GM23338 (cell line): ENCODE measurements at regions not wholly inside any gene's neighbourhood (a gene's known extent, or its start where the extent isn't known, plus 50 kb on each side); places are given as distances from the start of the nearest gene placed in this dataset.

Experiments
- ATAC-seq: fragments of 200-7000 bp; cut with Tn5 transposase; 3 replicates; pipeline ENCODE4 v1.9.1; 2020
- DNase-seq: peaks from one replicate; pipeline ENCODE4 v3.0.0-alpha.2; 2015; ENCODE audit warnings: low spot score
- H2AFZ ChIP-seq: fragments of 200-600 bp; sonication (generic); 2 replicates; pipeline ENCODE4 v1.8.0; 2016; ENCODE audit warnings: antibody characterized with exemption, mild to moderate bottlenecking, moderate library complexity
- H3F3A ChIP-seq: fragments of 200-600 bp; sonication (generic); replicated peaks from 2 replicates; pipeline ENCODE4 v1.8.0; 2017; ENCODE audit warnings: antibody characterized with exemption, mixed run types, low read depth
- H3K27ac ChIP-seq: fragments of 200-600 bp; sonication (generic); 2 replicates; pipeline ENCODE4 v1.6.1; 2016; ENCODE audit warnings: low read depth
- H3K27me3 ChIP-seq: fragments of 200-600 bp; sonication (generic); 2 replicates; pipeline ENCODE4 v1.8.0; 2016; ENCODE audit warnings: mild to moderate bottlenecking, mixed run types, moderate library complexity; ENCODE audit not compliant: insufficient read depth
- H3K36me3 ChIP-seq: fragments of 200-600 bp; sonication (generic); 2 replicates; pipeline ENCODE4 v1.8.0; 2016; ENCODE audit warnings: mild to moderate bottlenecking; ENCODE audit not compliant: insufficient read depth
- H3K4me1 ChIP-seq: fragments of 200-600 bp; sonication (generic); 2 replicates; pipeline ENCODE4 v1.8.0; 2016; ENCODE audit warnings: mild to moderate bottlenecking, moderate library complexity; ENCODE audit not compliant: insufficient read depth
- H3K4me2 ChIP-seq: fragments of 200-600 bp; sonication (generic); 2 replicates; pipeline ENCODE4 v1.7.1; 2017; ENCODE audit warnings: mixed run types
- H3K4me3 ChIP-seq: fragments of 200-600 bp; sonication (generic); 2 replicates; pipeline ENCODE4 v1.6.1; 2016; ENCODE audit warnings: mixed run types
- H3K79me2 ChIP-seq: fragments of 200-600 bp; sonication (generic); replicated peaks from 2 replicates; pipeline ENCODE4 v1.8.0; 2017; ENCODE audit warnings: mild to moderate bottlenecking; ENCODE audit not compliant: insufficient read depth
- H3K9me2 ChIP-seq: fragments of 200-600 bp; sonication (generic); 2 replicates; pipeline ENCODE4 v1.8.0; 2017; ENCODE audit not compliant: insufficient read depth
- H4K20me1 ChIP-seq: fragments of 200-600 bp; sonication (generic); replicated peaks from 2 replicates; pipeline ENCODE4 v1.8.0; 2017; ENCODE audit warnings: mild to moderate bottlenecking; ENCODE audit not compliant: insufficient read depth
- H3K27ac Mint-ChIP-seq: 2 replicates; pipeline ENCODE4 v1.8.0; 2020; ENCODE audit warnings: inconsistent platforms, mild to moderate bottlenecking, moderate library complexity, mixed read lengths
- H3K27me3 Mint-ChIP-seq: 3 replicates; pipeline ENCODE4 v1.8.0; 2022; ENCODE audit warnings: low read depth, mild to moderate bottlenecking, moderate library complexity, mixed read lengths, inconsistent platforms; ENCODE audit not compliant: insufficient read depth, poor library complexity
- H3K36me3 Mint-ChIP-seq: 3 replicates; pipeline ENCODE4 v1.8.0; 2021; ENCODE audit warnings: low read depth, mild to moderate bottlenecking, inconsistent platforms, moderate library complexity, mixed read lengths
- H3K4me1 Mint-ChIP-seq: 3 replicates; pipeline ENCODE4 v1.8.0; 2020; ENCODE audit warnings: mild to moderate bottlenecking, inconsistent platforms, mixed read lengths
- H3K4me3 Mint-ChIP-seq: 3 replicates; pipeline ENCODE4 v1.8.0; 2021; ENCODE audit warnings: moderate library complexity, mild to moderate bottlenecking, inconsistent platforms, mixed read lengths
- H3K9me3 Mint-ChIP-seq: 3 replicates; pipeline ENCODE4 v1.8.0; 2020; ENCODE audit warnings: moderate library complexity, mild to moderate bottlenecking, inconsistent platforms, mixed read lengths
- CREB1 ChIP-seq: fragments of 250-450 bp; sonication (Bioruptor Pico); IDR thresholded peaks from 2 replicates; pipeline ENCODE4 v1.5.0; 2020; ENCODE audit warnings: low read depth, mild to moderate bottlenecking, moderate library complexity
- EZH2 ChIP-seq: fragments of 200-600 bp; sonication (generic); IDR thresholded peaks from one replicate; pipeline ENCODE4 v1.8.0; 2017; ENCODE audit warnings: antibody characterized with exemption, mild to moderate bottlenecking, low read depth; ENCODE audit not compliant: unreplicated experiment
- STAT1 ChIP-seq: IDR thresholded peaks from one replicate; pipeline ENCODE4 v1.6.1; 2016; ENCODE audit warnings: antibody characterized with exemption; ENCODE audit not compliant: unreplicated experiment
- ZNF331 ChIP-seq: fragments of 250-450 bp; sonication (Bioruptor Pico); IDR thresholded peaks from 2 replicates; pipeline ENCODE4 v1.5.0; 2020; ENCODE audit warnings: low read depth, mild to moderate bottlenecking, moderate library complexity
- TF ChIP-seq, protein P1 (sequence below), 2 experiments: fragments of 200-600 bp in 1 of 2; sonication (generic) in 1 of 2; conservative IDR thresholded peaks; 2 replicates each; pipeline versions ENCODE4 v1.5.1 to v1.6.1; 2016 to 2017; ENCODE audit warnings: antibody characterized with exemption in 2 of 2, low read depth in 2 of 2, mild to moderate bottlenecking in 2 of 2, moderate library complexity in 1 of 2
- TF ChIP-seq, protein P2 (sequence below): fragments of 250-450 bp; sonication (Bioruptor Pico); IDR thresholded peaks from 2 replicates; pipeline ENCODE4 v1.5.0; 2020; ENCODE audit warnings: mild to moderate bottlenecking, moderate library complexity
- TF ChIP-seq, protein P3 (sequence below): IDR thresholded peaks from one replicate; pipeline ENCODE4 v1.6.1; 2018; ENCODE audit warnings: antibody characterized with exemption; ENCODE audit not compliant: unreplicated experiment

DNA sequence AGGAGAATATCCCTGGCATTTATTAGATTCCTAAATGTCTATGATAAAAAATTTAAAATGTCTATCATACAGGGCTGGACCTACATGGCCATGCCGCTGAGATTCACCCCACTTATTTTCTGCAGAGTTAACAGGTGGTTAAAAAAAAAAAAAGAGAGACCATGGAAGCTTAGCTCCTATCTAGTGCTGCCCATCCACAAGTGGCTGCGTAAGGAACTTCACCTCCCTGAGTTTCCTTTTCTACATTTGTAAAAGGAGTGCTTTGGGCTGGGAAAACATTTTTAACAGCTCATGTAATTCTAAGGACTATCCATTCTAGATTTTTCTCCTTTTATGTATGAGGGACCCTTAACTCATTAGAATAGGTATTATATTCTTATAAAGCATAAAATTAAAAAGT, 534.1 kb downstream of the MMUT start:
- TF ChIP-seq ZNF331 (no peak), EZH2 (no peak)
- TF ChIP-seq, protein P1, sequence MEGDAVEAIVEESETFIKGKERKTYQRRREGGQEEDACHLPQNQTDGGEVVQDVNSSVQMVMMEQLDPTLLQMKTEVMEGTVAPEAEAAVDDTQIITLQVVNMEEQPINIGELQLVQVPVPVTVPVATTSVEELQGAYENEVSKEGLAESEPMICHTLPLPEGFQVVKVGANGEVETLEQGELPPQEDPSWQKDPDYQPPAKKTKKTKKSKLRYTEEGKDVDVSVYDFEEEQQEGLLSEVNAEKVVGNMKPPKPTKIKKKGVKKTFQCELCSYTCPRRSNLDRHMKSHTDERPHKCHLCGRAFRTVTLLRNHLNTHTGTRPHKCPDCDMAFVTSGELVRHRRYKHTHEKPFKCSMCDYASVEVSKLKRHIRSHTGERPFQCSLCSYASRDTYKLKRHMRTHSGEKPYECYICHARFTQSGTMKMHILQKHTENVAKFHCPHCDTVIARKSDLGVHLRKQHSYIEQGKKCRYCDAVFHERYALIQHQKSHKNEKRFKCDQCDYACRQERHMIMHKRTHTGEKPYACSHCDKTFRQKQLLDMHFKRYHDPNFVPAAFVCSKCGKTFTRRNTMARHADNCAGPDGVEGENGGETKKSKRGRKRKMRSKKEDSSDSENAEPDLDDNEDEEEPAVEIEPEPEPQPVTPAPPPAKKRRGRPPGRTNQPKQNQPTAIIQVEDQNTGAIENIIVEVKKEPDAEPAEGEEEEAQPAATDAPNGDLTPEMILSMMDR (conservative IDR thresholded peaks at IDR 0.05; ENCODE audit: low read depth in 2 of 2): peak; percentile 2 to 44; a peak in 2 of 4 replicates
- ATAC-seq (peak; percentile 88), DNase-seq (peak; percentile 62)
- no peak overlapping the region for H3K27ac ChIP-seq
- H3F3A ChIP-seq: no peaks in the 10 kb centered on the region
- no peaks in the 10 kb centered on the region for H3K9me2 ChIP-seq
- Mint-ChIP-seq H3K27me3 (no peaks in the 10 kb centered on the region), H3K36me3 (no peaks in the 10 kb centered on the region), H3K27ac (no peak overlapping the region), H3K4me3 (no peak overlapping the region), H3K4me1 (no peaks in the 10 kb centered on the region), H3K9me3 (peaks cover 3% of the 10 kb centered on the region; the same call in 2 of the 3 replicates)
- no peaks in the 10 kb centered on the region for H3K27me3 ChIP-seq
- H3K79me2 ChIP-seq: no peaks in the 10 kb centered on the region
- no peak overlapping the region for H3K4me3 ChIP-seq
- H3K36me3 ChIP-seq: no peaks in the 10 kb centered on the region
- no peak overlapping the region for H3K4me2 ChIP-seq
- no peak overlapping the region for H2AFZ ChIP-seq
- no peaks in the 10 kb centered on the region for H3K4me1 ChIP-seq
- no peaks in the 10 kb centered on the region for H4K20me1 ChIP-seq

DNA sequence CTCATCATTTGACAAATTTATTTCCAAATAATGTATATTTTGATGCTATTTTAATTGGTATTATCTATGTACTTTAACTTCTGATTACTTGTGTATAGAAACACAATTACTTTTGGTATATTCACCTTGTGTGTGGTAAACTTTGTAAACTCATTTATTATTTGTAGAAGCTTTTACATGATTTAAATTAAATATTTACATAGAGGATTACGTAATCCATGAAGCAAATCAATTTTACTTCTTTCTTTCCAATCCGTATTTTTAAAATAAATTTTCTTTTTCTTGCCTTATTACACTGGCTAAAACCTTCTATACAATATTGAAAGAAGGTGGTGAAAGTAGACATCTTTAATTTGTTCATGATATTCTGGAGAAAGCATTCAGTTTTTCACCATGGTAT, 540.2 kb downstream of the MMUT start:
- Histone ChIP-seq H3F3A (no peaks in the 10 kb centered on the region), H3K9me2 (0 out of 2 replicates have a peak, but pooled peaks cover 7% of the 10 kb centered on the region), H3K79me2 (no peaks in the 10 kb centered on the region), H3K27me3 (no peaks in the 10 kb centered on the region), H3K27ac (no peak overlapping the region), H2AFZ (no peak overlapping the region), H3K4me1 (peaks cover 9% of the 10 kb centered on the region), H3K36me3 (no peaks in the 10 kb centered on the region), H3K4me3 (no peak overlapping the region), H4K20me1 (no peaks in the 10 kb centered on the region), H3K4me2 (no peak overlapping the region)
- peaks cover 15% of the 10 kb centered on the region for H3K4me1 Mint-ChIP-seq
- peaks cover 3% of the 10 kb centered on the region; the same call in 1 of the 3 replicates for H3K36me3 Mint-ChIP-seq
- DNase-seq (no peak), ATAC-seq (no peak)
- H3K9me3 Mint-ChIP-seq: no peaks in the 10 kb centered on the region; the same call in 2 of the 3 replicates
- no peak overlapping the region for H3K27ac Mint-ChIP-seq
- no peaks in the 10 kb centered on the region for H3K27me3 Mint-ChIP-seq
- no peak overlapping the region for H3K4me3 Mint-ChIP-seq
- TF ChIP-seq STAT1 (no peak), CREB1 (no peak)
- TF ChIP-seq, protein P1 (conservative IDR thresholded peaks at IDR 0.05; ENCODE audit: low read depth in 2 of 2): no peak
- TF ChIP-seq, protein P2, sequence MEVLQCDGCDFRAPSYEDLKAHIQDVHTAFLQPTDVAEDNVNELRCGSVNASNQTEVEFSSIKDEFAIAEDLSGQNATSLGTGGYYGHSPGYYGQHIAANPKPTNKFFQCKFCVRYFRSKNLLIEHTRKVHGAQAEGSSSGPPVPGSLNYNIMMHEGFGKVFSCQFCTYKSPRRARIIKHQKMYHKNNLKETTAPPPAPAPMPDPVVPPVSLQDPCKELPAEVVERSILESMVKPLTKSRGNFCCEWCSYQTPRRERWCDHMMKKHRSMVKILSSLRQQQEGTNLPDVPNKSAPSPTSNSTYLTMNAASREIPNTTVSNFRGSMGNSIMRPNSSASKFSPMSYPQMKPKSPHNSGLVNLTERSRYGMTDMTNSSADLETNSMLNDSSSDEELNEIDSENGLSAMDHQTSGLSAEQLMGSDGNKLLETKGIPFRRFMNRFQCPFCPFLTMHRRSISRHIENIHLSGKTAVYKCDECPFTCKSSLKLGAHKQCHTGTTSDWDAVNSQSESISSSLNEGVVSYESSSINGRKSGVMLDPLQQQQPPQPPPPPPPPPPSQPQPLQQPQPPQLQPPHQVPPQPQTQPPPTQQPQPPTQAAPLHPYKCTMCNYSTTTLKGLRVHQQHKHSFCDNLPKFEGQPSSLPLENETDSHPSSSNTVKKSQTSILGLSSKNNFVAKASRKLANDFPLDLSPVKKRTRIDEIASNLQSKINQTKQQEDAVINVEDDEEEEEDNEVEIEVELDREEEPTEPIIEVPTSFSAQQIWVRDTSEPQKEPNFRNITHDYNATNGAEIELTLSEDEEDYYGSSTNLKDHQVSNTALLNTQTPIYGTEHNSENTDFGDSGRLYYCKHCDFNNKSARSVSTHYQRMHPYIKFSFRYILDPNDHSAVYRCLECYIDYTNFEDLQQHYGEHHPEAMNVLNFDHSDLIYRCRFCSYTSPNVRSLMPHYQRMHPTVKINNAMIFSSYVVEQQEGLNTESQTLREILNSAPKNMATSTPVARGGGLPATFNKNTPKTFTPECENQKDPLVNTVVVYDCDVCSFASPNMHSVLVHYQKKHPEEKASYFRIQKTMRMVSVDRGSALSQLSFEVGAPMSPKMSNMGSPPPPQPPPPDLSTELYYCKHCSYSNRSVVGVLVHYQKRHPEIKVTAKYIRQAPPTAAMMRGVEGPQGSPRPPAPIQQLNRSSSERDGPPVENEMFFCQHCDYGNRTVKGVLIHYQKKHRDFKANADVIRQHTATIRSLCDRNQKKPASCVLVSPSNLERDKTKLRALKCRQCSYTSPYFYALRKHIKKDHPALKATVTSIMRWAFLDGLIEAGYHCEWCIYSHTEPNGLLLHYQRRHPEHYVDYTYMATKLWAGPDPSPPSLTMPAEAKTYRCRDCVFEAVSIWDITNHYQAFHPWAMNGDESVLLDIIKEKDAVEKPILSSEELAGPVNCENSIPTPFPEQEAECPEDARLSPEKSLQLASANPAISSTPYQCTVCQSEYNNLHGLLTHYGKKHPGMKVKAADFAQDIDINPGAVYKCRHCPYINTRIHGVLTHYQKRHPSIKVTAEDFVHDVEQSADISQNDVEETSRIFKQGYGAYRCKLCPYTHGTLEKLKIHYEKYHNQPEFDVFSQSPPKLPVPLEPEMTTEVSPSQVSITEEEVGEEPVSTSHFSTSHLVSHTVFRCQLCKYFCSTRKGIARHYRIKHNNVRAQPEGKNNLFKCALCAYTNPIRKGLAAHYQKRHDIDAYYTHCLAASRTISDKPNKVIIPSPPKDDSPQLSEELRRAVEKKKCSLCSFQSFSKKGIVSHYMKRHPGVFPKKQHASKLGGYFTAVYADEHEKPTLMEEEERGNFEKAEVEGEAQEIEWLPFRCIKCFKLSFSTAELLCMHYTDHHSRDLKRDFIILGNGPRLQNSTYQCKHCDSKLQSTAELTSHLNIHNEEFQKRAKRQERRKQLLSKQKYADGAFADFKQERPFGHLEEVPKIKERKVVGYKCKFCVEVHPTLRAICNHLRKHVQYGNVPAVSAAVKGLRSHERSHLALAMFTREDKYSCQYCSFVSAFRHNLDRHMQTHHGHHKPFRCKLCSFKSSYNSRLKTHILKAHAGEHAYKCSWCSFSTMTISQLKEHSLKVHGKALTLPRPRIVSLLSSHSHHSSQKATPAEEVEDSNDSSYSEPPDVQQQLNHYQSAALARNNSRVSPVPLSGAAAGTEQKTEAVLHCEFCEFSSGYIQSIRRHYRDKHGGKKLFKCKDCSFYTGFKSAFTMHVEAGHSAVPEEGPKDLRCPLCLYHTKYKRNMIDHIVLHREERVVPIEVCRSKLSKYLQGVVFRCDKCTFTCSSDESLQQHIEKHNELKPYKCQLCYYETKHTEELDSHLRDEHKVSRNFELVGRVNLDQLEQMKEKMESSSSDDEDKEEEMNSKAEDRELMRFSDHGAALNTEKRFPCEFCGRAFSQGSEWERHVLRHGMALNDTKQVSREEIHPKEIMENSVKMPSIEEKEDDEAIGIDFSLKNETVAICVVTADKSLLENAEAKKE (CRISPR knock-in tag): no peak
- TF ChIP-seq, protein P3, sequence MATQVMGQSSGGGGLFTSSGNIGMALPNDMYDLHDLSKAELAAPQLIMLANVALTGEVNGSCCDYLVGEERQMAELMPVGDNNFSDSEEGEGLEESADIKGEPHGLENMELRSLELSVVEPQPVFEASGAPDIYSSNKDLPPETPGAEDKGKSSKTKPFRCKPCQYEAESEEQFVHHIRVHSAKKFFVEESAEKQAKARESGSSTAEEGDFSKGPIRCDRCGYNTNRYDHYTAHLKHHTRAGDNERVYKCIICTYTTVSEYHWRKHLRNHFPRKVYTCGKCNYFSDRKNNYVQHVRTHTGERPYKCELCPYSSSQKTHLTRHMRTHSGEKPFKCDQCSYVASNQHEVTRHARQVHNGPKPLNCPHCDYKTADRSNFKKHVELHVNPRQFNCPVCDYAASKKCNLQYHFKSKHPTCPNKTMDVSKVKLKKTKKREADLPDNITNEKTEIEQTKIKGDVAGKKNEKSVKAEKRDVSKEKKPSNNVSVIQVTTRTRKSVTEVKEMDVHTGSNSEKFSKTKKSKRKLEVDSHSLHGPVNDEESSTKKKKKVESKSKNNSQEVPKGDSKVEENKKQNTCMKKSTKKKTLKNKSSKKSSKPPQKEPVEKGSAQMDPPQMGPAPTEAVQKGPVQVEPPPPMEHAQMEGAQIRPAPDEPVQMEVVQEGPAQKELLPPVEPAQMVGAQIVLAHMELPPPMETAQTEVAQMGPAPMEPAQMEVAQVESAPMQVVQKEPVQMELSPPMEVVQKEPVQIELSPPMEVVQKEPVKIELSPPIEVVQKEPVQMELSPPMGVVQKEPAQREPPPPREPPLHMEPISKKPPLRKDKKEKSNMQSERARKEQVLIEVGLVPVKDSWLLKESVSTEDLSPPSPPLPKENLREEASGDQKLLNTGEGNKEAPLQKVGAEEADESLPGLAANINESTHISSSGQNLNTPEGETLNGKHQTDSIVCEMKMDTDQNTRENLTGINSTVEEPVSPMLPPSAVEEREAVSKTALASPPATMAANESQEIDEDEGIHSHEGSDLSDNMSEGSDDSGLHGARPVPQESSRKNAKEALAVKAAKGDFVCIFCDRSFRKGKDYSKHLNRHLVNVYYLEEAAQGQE: no peak
